Neural cell (in vitro differentiated cells): ENCODE measurements at regions not wholly inside any gene's neighbourhood (a gene's known extent, or its start where the extent isn't known, plus 50 kb on each side); places are given as distances from the start of the nearest gene placed in this dataset.

ENCODE experiments used
- H2AFZ ChIP-seq: fragments of 200-600, 300-800 bp; sonication (generic), shearing (Covaris generic); 2 replicates; pipeline ENCODE4 v1.6.0; 2014; ENCODE audit warnings: low read depth, mild to moderate bottlenecking, antibody characterized with exemption, low read length, moderate library complexity
- H3F3A ChIP-seq: fragments of 200-600 bp; shearing (Covaris generic); 2 replicates; pipeline ENCODE4 v1.6.1; 2016; ENCODE audit warnings: mild to moderate bottlenecking, moderate library complexity, mixed read lengths, antibody characterized with exemption, low read length; ENCODE audit not compliant: insufficient read depth, poor library complexity, severe bottlenecking
- H3K27ac ChIP-seq: fragments of 200-600, 300-800 bp; sonication (generic), shearing (Covaris generic); 2 replicates; pipeline ENCODE4 v1.5.1; 2014; ENCODE audit warnings: mild to moderate bottlenecking, low read length, moderate library complexity
- H3K27me3 ChIP-seq: fragments of 300-800, 200-600 bp; sonication (generic), shearing (Covaris generic); 2 replicates; pipeline ENCODE4 v1.6.0; 2014; ENCODE audit warnings: mild to moderate bottlenecking, low read depth, low read length, moderate library complexity; ENCODE audit not compliant: insufficient read depth
- H3K36me3 ChIP-seq: fragments of 300-800, 200-600 bp; sonication (generic), shearing (Covaris generic); 2 replicates; pipeline ENCODE4 v1.5.1; 2014; ENCODE audit warnings: mild to moderate bottlenecking, antibody characterized with exemption, low read length, moderate library complexity; ENCODE audit not compliant: insufficient read depth
- H3K4me2 ChIP-seq: fragments of 300-800, 200-600 bp; sonication (generic), shearing (Covaris generic); 2 replicates; pipeline ENCODE4 v1.6.0; 2014; ENCODE audit warnings: mild to moderate bottlenecking, low read length
- H3K4me3 ChIP-seq: fragments of 300-800, 200-600 bp; sonication (generic), shearing (Covaris generic); 2 replicates; pipeline ENCODE4 v1.5.1; 2014; ENCODE audit warnings: mild to moderate bottlenecking, low read length, moderate library complexity
- H3K79me2 ChIP-seq: fragments of 200-600 bp; shearing (Covaris generic); replicated peaks from 2 replicates; pipeline ENCODE4 v1.6.0; 2014; ENCODE audit warnings: mild to moderate bottlenecking, low read length, moderate library complexity; ENCODE audit not compliant: insufficient read depth
- H3K9ac ChIP-seq: fragments of 300-800, 200-600 bp; sonication (generic), shearing (Covaris generic); 2 replicates; pipeline ENCODE4 v1.6.1; 2016; ENCODE audit warnings: mild to moderate bottlenecking, low read length, mixed read lengths
- H3K9me2 ChIP-seq: fragments of 200-600 bp; shearing (Covaris generic); 2 replicates; pipeline ENCODE4 v1.6.1; 2016; ENCODE audit warnings: mild to moderate bottlenecking, low read length, mixed read lengths; ENCODE audit not compliant: insufficient read depth
- H3K9me3 ChIP-seq: fragments of 200-600, 300-800 bp; sonication (generic), shearing (Covaris generic); 2 replicates; pipeline ENCODE4 v1.6.1; 2016; ENCODE audit warnings: mild to moderate bottlenecking, mixed run types, low read length, moderate library complexity, mixed read lengths
- H4K20me1 ChIP-seq: fragments of 200-600 bp; shearing (Covaris generic); 2 replicates; pipeline ENCODE4 v1.6.1; 2016; ENCODE audit warnings: mild to moderate bottlenecking, mixed run types; ENCODE audit not compliant: insufficient read depth
- CTCF ChIP-seq: fragments of 450-650 bp; IDR thresholded peaks from 2 replicates; pipeline ENCODE4 v1.5.1; 2014; ENCODE audit warnings: antibody characterized with exemption, mild to moderate bottlenecking, moderate library complexity; ENCODE audit not compliant: poor library complexity, severe bottlenecking
- EP300 ChIP-seq: fragments of 450-650 bp; conservative IDR thresholded peaks from 2 replicates; pipeline ENCODE4 v1.6.1; 2014; ENCODE audit warnings: antibody characterized with exemption, mild to moderate bottlenecking, moderate library complexity; ENCODE audit not compliant: poor library complexity, severe bottlenecking
- EZH2 ChIP-seq: fragments of 200-600, 300-800 bp; shearing (Covaris generic), sonication (generic); IDR thresholded peaks from 2 replicates; pipeline ENCODE4 v1.6.1; 2014; ENCODE audit warnings: antibody characterized with exemption, low read length, borderline replicate concordance, mild to moderate bottlenecking; ENCODE audit not compliant: insufficient read depth, poor library complexity, severe bottlenecking
- MXI1 ChIP-seq: fragments of 450-650 bp; conservative IDR thresholded peaks from 2 replicates; pipeline ENCODE4 v1.6.1; 2014; ENCODE audit warnings: antibody characterized with exemption, mild to moderate bottlenecking; ENCODE audit not compliant: poor library complexity, severe bottlenecking
- POLR2AphosphoS5 ChIP-seq: IDR thresholded peaks from 2 replicates; pipeline ENCODE4 v1.6.1; 2012
- RAD21 ChIP-seq: fragments of 450-650 bp; conservative IDR thresholded peaks from 2 replicates; pipeline ENCODE4 v1.6.1; 2014; ENCODE audit warnings: antibody characterized with exemption, mild to moderate bottlenecking, moderate library complexity
- REST ChIP-seq: IDR thresholded peaks from 2 replicates; pipeline ENCODE4 v1.6.1; 2012; ENCODE audit warnings: borderline replicate concordance
- SMC3 ChIP-seq: fragments of 450-650 bp; conservative IDR thresholded peaks from 2 replicates; pipeline ENCODE4 v1.6.1; 2014; ENCODE audit warnings: antibody characterized with exemption, mild to moderate bottlenecking, moderate library complexity; ENCODE audit not compliant: poor library complexity
- TAF1 ChIP-seq: IDR thresholded peaks from 2 replicates; pipeline ENCODE4 v1.6.1; 2012; ENCODE audit warnings: low read depth

DNA sequence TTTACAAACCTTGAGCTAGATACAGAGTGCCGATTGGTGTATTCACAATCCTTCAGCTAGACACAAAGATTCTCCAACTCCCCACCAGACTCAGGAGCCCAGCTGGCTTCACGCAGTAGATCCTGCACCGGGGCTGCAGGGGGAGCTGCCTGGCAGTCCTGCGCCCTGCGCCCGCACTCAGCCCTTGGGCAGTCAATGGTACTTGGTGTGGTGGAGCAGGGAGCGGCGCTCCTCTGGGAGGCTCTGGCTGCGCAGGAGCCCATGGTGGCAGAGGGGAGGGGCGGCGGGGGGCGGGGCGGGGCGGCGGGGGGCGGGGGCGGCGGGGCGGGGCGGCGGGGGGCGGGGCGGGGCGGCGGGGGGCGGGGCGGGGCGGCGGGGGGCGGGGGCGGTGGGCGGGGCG, 923.4 kb downstream of the SOCS6 start:
- Histone ChIP-seq H3K9me2 (no peaks in the 10 kb centered on the region), H3K4me3 (no peak overlapping the region), H3K4me2 (no peak overlapping the region), H4K20me1 (no peaks in the 10 kb centered on the region), H3K9ac (no peak overlapping the region), H3K27ac (no peak overlapping the region), H3F3A (no peaks in the 10 kb centered on the region), H3K27me3 (no peaks in the 10 kb centered on the region), H2AFZ (no peak overlapping the region), H3K79me2 (no peaks in the 10 kb centered on the region), H3K36me3 (no peaks in the 10 kb centered on the region), H3K9me3 (no peaks in the 10 kb centered on the region)
- TF ChIP-seq RAD21 = no peak
- TF ChIP-seq EP300 = no peak
- no peak for TF ChIP-seq SMC3
- TF ChIP-seq TAF1 = no peak

GRCh38 chr18:71209944-71210343, 921.1 kb downstream of the SOCS6 start:
- no peak for TF ChIP-seq TAF1
- no peak for TF ChIP-seq RAD21
- no peak for TF ChIP-seq CTCF
- no peak for TF ChIP-seq EZH2
- TF ChIP-seq EP300 = no peak
- TF ChIP-seq SMC3 = no peak
- no peak for TF ChIP-seq POLR2AphosphoS5
- TF ChIP-seq REST = no peak
- H3K27ac ChIP-seq = no peak overlapping the region
- no peaks in the 10 kb centered on the region for H3K9me2 ChIP-seq
- H3K4me2 ChIP-seq = no peak overlapping the region
- no peak overlapping the region for H2AFZ ChIP-seq
- no peaks in the 10 kb centered on the region for H3F3A ChIP-seq
- no peaks in the 10 kb centered on the region for H3K9me3 ChIP-seq
- no peaks in the 10 kb centered on the region for H3K27me3 ChIP-seq
- no peaks in the 10 kb centered on the region for H3K79me2 ChIP-seq
- no peak overlapping the region for H3K9ac ChIP-seq
- no peak overlapping the region for H3K4me3 ChIP-seq
- H3K36me3 ChIP-seq = no peaks in the 10 kb centered on the region
- no peaks in the 10 kb centered on the region for H4K20me1 ChIP-seq

DNA sequence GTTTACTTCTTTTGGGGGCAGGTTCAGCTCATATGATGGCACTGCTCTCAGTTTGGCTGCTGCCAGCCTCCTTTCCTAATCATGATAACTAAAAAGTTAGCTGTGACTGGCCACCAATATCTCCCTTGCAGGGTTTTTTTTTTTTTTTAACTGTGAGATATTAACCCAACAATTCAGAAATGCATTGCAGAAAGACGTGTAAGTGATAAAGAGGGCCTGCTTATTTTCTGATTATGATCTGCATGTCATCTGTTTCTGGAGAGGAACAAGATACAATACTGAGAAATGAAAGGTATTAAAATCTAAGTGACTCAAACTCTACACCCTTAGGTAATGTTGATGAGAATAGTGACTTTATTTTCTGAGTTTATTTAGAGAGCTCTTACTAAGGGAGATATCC, 905.6 kb downstream of the SOCS6 start:
- Histone ChIP-seq H4K20me1 (no peaks in the 10 kb centered on the region), H3K36me3 (no peaks in the 10 kb centered on the region), H3K4me3 (no peak overlapping the region), H3K9me3 (no peaks in the 10 kb centered on the region), H3K79me2 (no peaks in the 10 kb centered on the region), H3K9ac (no peak overlapping the region), H2AFZ (no peak overlapping the region), H3K9me2 (no peaks in the 10 kb centered on the region), H3K27ac (no peak overlapping the region), H3K4me2 (no peak overlapping the region), H3K27me3 (no peaks in the 10 kb centered on the region), H3F3A (no peaks in the 10 kb centered on the region)
- TF ChIP-seq SMC3 = no peak
- no peak for TF ChIP-seq EZH2
- no peak for TF ChIP-seq REST
- no peak for TF ChIP-seq MXI1
- no peak for TF ChIP-seq CTCF
- TF ChIP-seq TAF1 = no peak
